HG02840 (cell line): ENCODE measurements at regions not wholly inside any gene's neighbourhood (a gene's known extent, or its start where the extent isn't known, plus 50 kb on each side); places are given as distances from the start of the nearest gene placed in this dataset.

Experiments
- ATAC-seq: cut with Tn5 transposase; IDR thresholded peaks from one replicate; pipeline ENCODE4 v1.9.1; 2021; ENCODE audit warnings: mild to moderate bottlenecking, moderate library complexity, moderate number of reproducible peaks; ENCODE audit not compliant: unreplicated experiment, low FRiP score

DNA sequence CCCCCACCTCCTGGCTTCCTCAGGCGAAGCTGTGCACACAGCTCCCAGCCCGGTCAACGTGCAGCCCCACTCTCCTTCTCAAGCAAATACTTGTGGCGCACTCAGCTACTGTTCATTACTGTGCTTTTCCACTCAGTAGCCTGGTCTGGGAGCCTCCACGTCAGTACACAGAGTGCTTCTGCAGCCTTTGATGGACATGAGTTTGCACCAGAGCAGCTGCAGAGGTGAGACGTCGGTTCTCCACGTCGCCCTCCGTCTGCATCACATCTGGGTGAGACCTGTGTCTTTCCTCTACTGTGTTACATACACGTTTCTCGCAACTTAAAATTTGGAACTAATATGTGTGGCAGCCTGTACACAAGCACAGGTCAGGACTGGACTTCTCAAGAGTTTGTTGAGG lies 334.3 kb downstream of the C16orf95 start:
- ATAC-seq, result no peak

- no peak for ATAC-seq
These were observed 333.6 kb downstream of the C16orf95 start for GRCh38 chr16:86983621-86984020.

- no peak for ATAC-seq
These were observed 332.8 kb downstream of the C16orf95 start for GRCh38 chr16:86984343-86984742.

GRCh38 chr16:86984991-86985647 lies 332.1 kb downstream of the C16orf95 start:
- ATAC-seq, result no peak

DNA sequence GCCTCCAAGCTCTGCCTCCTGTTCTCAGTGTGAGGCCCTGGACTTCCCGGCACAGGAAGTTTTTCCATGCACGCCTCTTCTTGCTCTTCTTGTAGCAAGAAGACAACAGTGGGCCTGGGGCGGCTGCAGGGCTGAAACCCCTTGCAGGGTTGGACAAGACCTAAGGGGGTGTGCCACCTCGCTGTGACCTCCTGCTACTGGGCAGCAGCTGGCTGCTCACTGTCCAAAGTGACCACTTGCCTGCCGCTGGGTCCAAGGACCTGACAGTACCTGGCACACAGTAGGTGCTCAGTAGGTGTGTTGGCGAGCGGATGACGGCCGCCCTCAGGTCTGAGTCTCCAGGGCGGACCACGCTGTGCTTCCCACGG lies 331.6 kb downstream of the C16orf95 start:
- no peak for ATAC-seq

- no peak for ATAC-seq
These were observed 331.1 kb downstream of the C16orf95 start for GRCh38 chr16:86986136-86986535.

- no peak for ATAC-seq
These were observed 330.2 kb downstream of the C16orf95 start for GRCh38 chr16:86986809-86987487.

- ATAC-seq, result no peak
These were observed 329.2 kb downstream of the C16orf95 start for GRCh38 chr16:86987746-86988670.

GRCh38 chr16:86988920-86989696 lies 328.1 kb downstream of the C16orf95 start:
- ATAC-seq, result no peak

GRCh38 chr16:86990451-86990850 lies 326.7 kb downstream of the C16orf95 start:
- ATAC-seq, result no peak

GRCh38 chr16:86991679-86992078 lies 325.5 kb downstream of the C16orf95 start:
- no peak for ATAC-seq

- ATAC-seq, result no peak
These were observed 324.6 kb downstream of the C16orf95 start for GRCh38 chr16:86992587-86992986.

DNA sequence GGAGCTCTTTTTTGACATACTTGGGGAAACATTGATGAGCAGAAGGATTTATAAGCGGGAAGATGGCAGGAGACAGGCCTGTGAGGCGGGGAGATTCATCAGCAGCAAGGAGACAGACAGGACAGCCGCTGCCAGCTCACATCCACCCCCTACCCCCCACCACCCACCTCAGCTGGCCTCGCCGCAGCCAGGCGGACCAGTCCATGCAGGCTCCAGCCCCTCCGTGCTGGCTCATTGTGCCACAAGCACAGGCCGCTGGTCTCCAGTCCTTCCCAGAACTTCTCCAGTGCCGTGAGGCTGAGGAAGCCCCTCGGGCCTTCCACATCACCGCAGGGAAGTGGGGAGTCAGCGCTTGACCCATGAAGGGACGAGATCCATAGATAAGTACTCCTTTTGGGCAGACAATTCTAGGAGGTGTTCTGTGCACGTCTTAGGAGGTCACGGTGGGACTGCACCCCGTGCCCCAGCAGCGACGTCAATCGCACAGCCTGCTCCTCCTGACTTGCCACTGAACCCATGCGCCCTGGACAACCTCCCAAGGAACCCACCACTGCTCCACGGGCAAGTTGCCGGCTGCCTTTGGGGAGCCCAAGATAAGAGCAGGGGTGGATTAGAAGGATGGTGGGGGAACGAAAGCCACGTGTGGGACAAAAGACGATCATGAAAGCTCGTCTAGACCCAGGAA lies 323.6 kb downstream of the C16orf95 start:
- no peak for ATAC-seq

- ATAC-seq, result no peak
These were observed 323.0 kb downstream of the C16orf95 start for GRCh38 chr16:86994215-86994614.

GRCh38 chr16:86994651-86995171 lies 322.5 kb downstream of the C16orf95 start:
- ATAC-seq, result no peak

- ATAC-seq, result no peak
These were observed 321.7 kb downstream of the C16orf95 start for GRCh38 chr16:86995456-86995855.

DNA sequence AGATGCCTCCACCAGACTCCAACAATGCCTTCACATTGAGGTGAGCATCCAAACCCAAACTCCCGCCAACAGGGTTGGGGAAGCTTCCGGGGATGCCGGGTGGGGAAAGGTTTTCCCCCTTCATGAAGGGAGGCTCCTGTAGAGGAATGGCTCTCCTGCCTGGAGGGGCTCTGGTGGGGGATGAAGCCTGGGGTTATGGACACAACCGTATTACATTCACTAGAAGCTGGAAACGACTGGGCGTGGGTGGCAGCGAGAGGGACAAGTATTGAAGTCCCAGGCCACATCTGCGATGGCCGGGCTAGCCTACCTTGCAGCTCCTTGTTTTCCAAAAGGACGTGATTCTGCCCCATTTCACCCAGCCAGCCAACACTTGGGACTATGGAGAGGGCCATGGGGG lies 321.1 kb downstream of the C16orf95 start:
- ATAC-seq, result no peak

DNA sequence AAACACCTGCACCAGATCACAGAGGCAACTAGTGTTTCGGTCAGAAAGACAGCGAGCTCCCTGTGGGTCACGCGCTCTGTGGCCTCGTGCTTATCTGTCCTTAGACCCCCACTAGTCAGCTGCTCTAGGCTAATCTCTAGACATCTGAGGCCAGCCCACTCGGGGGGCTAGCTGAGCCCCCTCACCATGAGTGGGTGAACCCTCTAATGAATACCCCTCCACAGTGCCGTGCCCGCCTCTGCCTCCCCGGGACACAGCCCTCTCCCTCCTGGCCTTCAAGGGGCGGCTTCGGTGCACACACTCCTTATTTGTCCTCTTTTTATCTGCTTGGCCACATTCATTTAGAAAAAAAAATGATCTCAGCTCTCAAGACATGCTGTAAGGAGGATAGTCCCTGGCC lies 320.1 kb downstream of the C16orf95 start:
- no peak for ATAC-seq

DNA sequence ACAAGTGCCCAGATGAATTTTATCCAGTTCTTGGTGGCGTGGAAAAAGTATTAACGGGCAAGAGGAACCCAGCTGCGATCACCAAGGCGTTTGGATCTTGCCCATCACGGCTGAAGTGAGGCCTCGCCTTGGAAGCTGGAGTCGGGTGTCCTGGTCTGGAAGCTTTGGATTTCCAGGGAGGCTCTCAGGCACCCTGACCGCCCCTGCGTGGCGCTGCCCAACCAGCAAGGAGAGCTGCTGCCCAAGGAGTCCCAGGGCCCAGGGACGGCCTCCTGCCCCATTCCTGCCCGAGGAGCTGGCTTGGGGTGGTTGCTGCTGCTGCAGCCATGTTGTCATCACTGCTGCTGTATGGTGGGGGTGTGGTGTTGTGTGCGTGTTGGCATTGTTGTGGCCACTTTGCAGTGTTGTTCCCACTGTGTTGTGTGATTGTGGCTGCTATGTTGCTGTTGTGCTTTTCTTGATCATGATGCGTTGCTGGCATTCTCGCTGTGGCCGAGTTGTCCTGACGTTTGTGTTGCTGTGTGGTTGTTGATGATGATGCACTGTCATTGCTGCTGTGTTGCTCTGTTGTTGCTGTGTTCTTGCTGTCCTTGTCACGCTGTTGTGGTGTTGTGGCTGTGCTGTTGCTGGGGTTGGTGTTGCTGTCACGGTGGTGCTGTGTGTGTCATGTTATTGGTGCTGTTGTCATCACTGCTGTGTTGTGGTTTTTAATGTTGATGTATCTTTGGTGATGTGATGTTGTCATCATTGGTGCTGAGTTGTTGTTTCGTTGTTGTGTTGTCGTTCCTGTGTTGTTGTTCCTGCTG lies 318.8 kb downstream of the C16orf95 start:
- no peak for ATAC-seq
